Fibroblast of lung (primary cell): ENCODE measurements at regions not wholly inside any gene's neighbourhood (a gene's known extent, or its start where the extent isn't known, plus 50 kb on each side); places are given as distances from the start of the nearest gene placed in this dataset.

ENCODE experiments used
- EZH2 ChIP-seq: IDR thresholded peaks from 2 replicates; pipeline ENCODE4 v1.5.1; 2012; ENCODE audit warnings: low read length, control low read depth, mild to moderate bottlenecking; ENCODE audit errors: missing control alignments
- TF ChIP-seq, protein P1 (sequence below), 2 donors: IDR thresholded peaks in 1 of 2; conservative IDR thresholded peaks in 1 of 2; 1 replicate in 1 of 2; 2 replicates in 1 of 2; pipeline ENCODE4 v1.5.1; 2011 to 2012; ENCODE audit warnings: low read length in 2 of 2, control low read depth in 1 of 2, inconsistent platforms in 1 of 2, low read depth in 1 of 2, mild to moderate bottlenecking in 1 of 2

DNA sequence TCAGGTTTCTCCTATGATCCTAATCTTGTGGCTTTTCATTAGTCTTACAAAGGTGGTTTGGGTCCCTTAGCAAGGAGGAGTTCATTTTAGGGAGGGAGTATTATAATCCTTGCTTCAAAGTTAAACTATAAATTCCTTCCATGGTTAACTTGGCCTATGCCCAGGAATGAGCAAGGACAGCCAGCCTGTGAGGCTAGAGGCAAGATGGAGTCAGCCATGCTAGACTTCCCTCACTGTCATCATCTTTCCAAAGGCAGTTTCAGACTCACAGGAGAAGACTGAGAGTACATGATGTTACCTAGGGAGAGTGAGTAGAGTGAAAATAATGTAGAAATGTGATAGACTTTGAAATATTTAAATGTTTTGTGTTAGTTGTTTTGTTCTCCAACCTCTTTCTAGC is 192.3 kb downstream of the GPAT3 start:
- TF ChIP-seq EZH2, result no peak
- TF ChIP-seq, protein P1, sequence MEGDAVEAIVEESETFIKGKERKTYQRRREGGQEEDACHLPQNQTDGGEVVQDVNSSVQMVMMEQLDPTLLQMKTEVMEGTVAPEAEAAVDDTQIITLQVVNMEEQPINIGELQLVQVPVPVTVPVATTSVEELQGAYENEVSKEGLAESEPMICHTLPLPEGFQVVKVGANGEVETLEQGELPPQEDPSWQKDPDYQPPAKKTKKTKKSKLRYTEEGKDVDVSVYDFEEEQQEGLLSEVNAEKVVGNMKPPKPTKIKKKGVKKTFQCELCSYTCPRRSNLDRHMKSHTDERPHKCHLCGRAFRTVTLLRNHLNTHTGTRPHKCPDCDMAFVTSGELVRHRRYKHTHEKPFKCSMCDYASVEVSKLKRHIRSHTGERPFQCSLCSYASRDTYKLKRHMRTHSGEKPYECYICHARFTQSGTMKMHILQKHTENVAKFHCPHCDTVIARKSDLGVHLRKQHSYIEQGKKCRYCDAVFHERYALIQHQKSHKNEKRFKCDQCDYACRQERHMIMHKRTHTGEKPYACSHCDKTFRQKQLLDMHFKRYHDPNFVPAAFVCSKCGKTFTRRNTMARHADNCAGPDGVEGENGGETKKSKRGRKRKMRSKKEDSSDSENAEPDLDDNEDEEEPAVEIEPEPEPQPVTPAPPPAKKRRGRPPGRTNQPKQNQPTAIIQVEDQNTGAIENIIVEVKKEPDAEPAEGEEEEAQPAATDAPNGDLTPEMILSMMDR (conservative IDR thresholded peaks at IDR 0.05 in 1 of 2, IDR thresholded peaks at IDR 0.05 in 1 of 2; ENCODE audit: low read depth in 1 of 2, low read length in 2 of 2), result no peak
